SK-N-SH treated with all-trans-retinoic acid at 6 μM for 48 hours (cell line): ENCODE measurements at regions not wholly inside any gene's neighbourhood (a gene's known extent, or its start where the extent isn't known, plus 50 kb on each side); places are given as distances from the start of the nearest gene placed in this dataset.

Experiments used
- ATAC-seq: fragments of 200-7000 bp; cut with Tn5 transposase; 3 replicates; pipeline ENCODE4 v1.9.1; 2020; ENCODE audit warnings: mild to moderate bottlenecking, moderate library complexity
- ARNTL ChIP-seq: fragments of 450-650 bp; formaldehyde crosslinking; IDR thresholded peaks from 2 replicates; pipeline ENCODE4 v1.5.0; 2020; ENCODE audit warnings: low read depth, mild to moderate bottlenecking, moderate library complexity, borderline replicate concordance
- BACH2 ChIP-seq: fragments of 250-450 bp; sonication (Bioruptor Pico); IDR thresholded peaks from 2 replicates; pipeline ENCODE4 v1.9.0; 2021; ENCODE audit warnings: mild to moderate bottlenecking, borderline replicate concordance
- CREB5 ChIP-seq: fragments of 250-450 bp; sonication (Bioruptor Pico); IDR thresholded peaks from 2 replicates; pipeline ENCODE4 v1.5.1; 2020; ENCODE audit warnings: low read depth, mild to moderate bottlenecking, moderate library complexity
- CSDC2 ChIP-seq: fragments of 250-450 bp; sonication (Bioruptor Pico); IDR thresholded peaks from 2 replicates; pipeline ENCODE4 v1.5.0; 2020; ENCODE audit warnings: mild to moderate bottlenecking, moderate library complexity
- CSRNP3 ChIP-seq: fragments of 250-450 bp; sonication (Bioruptor Pico); IDR thresholded peaks from 2 replicates; pipeline ENCODE4 v1.5.1; 2021; ENCODE audit warnings: mild to moderate bottlenecking, moderate library complexity
- GLIS3 ChIP-seq: fragments of 250-450 bp; sonication (Bioruptor Pico); IDR thresholded peaks from 2 replicates; pipeline ENCODE4 v1.5.0; 2020; ENCODE audit warnings: mild to moderate bottlenecking, moderate library complexity
- OSR1 ChIP-seq: fragments of 250-450 bp; sonication (Bioruptor Pico); IDR thresholded peaks from 2 replicates; pipeline ENCODE4 v1.8.0; 2022; ENCODE audit warnings: moderate library complexity, mild to moderate bottlenecking, inconsistent platforms
- PATZ1 ChIP-seq: fragments of 250-450 bp; sonication (Bioruptor Pico); IDR thresholded peaks from 2 replicates; pipeline ENCODE4 v1.8.0; 2020; ENCODE audit warnings: mild to moderate bottlenecking, moderate library complexity, borderline replicate concordance
- POU6F1 ChIP-seq: fragments of 250-450 bp; sonication (Bioruptor Pico); IDR thresholded peaks from 2 replicates; pipeline ENCODE4 v1.8.0; 2021; ENCODE audit warnings: low read depth, mild to moderate bottlenecking, moderate library complexity, borderline replicate concordance
- PPARA ChIP-seq: fragments of 250-450 bp; sonication (Bioruptor Pico); IDR thresholded peaks from 2 replicates; pipeline ENCODE4 v1.5.0; 2020; ENCODE audit warnings: mild to moderate bottlenecking, borderline replicate concordance
- RARB ChIP-seq: fragments of 250-450 bp; sonication (Bioruptor Pico); IDR thresholded peaks from 2 replicates; pipeline ENCODE4 v1.8.0; 2021; ENCODE audit warnings: mild to moderate bottlenecking, moderate library complexity
- TSHZ2 ChIP-seq: fragments of 250-450 bp; sonication (Bioruptor Pico); IDR thresholded peaks from 2 replicates; pipeline ENCODE4 v1.5.0; 2020; ENCODE audit warnings: mild to moderate bottlenecking, moderate library complexity
- ZFP3 ChIP-seq: fragments of 250-450 bp; sonication (Bioruptor Pico); IDR thresholded peaks from 2 replicates; pipeline ENCODE4 v1.5.0; 2020; ENCODE audit warnings: mild to moderate bottlenecking, moderate library complexity
- ZFP30 ChIP-seq: fragments of 450-650 bp; formaldehyde crosslinking; IDR thresholded peaks from 2 replicates; pipeline ENCODE4 v1.5.0; 2022; ENCODE audit warnings: mild to moderate bottlenecking, moderate library complexity
- ZNF565 ChIP-seq: fragments of 450-650 bp; formaldehyde crosslinking; conservative IDR thresholded peaks from 2 replicates; pipeline ENCODE4 v1.5.0; 2020; ENCODE audit warnings: low read depth, mild to moderate bottlenecking, moderate library complexity
- ZNF70 ChIP-seq: fragments of 450-650 bp; formaldehyde crosslinking; IDR thresholded peaks from 2 replicates; pipeline ENCODE4 v1.5.0; 2020; ENCODE audit warnings: mild to moderate bottlenecking, moderate library complexity

GRCh38 chr9:134258828-134259546 lies 67.3 kb upstream of the RXRA start:
- no peak for ATAC-seq

GRCh38 chr9:134259708-134260107 lies 66.5 kb upstream of the RXRA start:
- TF ChIP-seq CSRNP3: no peak
- TF ChIP-seq PPARA (CRISPR knock-in tag): no peak
- TF ChIP-seq ARNTL: no peak
- TF ChIP-seq, all 23 proteins: peak for 0
- no peak for ATAC-seq

More at GRCh38 chr9:134258828-134259546, 67.3 kb upstream of the RXRA start:
- TF ChIP-seq ZFP30 (no peak), OSR1 (no peak), BACH2 (CRISPR knock-in tag) (no peak), CSDC2 (no peak), CREB5 (CRISPR knock-in tag) (no peak), RARB (no peak), ZFP3 (CRISPR knock-in tag) (no peak), ARNTL (no peak), CSRNP3 (no peak), PATZ1 (no peak), ZNF70 (CRISPR knock-in tag) (no peak), PPARA (CRISPR knock-in tag) (no peak), TSHZ2 (no peak), GLIS3 (CRISPR knock-in tag) (no peak), ZNF565 (CRISPR knock-in tag) (no peak), POU6F1 (CRISPR knock-in tag) (no peak)

- ATAC-seq: no peak
Observed at GRCh38 chr9:134260801-134261200, 65.5 kb upstream of the RXRA start.

More at GRCh38 chr9:134260801-134261200, 65.5 kb upstream of the RXRA start:
- TF ChIP-seq POU6F1 (CRISPR knock-in tag): no peak
- TF ChIP-seq, all 23 proteins: peak for 0
